Upper lobe of left lung (tissue), 4 donors: ENCODE measurements at regions not wholly inside any gene's neighbourhood (a gene's known extent, or its start where the extent isn't known, plus 50 kb on each side); places are given as distances from the start of the nearest gene placed in this dataset.

Source experiments
- EP300 ChIP-seq, 4 donors: sonication (generic); formaldehyde crosslinking; IDR thresholded peaks; one replicate each; pipeline ENCODE4 v1.5.1; 2017; ENCODE audit warnings: antibody characterized with exemption in 4 of 4, control low read depth in 2 of 4
- TF ChIP-seq, protein P1 (sequence below), 6 experiments: fragments of 450-650 bp in 4 of 6; fragments of 200-600 bp in 2 of 6; sonication (generic) in 2 of 6; IDR thresholded peaks; one replicate each; pipeline ENCODE4 v1.5.1; 2016 to 2019; ENCODE audit warnings: antibody characterized with exemption in 6 of 6

DNA sequence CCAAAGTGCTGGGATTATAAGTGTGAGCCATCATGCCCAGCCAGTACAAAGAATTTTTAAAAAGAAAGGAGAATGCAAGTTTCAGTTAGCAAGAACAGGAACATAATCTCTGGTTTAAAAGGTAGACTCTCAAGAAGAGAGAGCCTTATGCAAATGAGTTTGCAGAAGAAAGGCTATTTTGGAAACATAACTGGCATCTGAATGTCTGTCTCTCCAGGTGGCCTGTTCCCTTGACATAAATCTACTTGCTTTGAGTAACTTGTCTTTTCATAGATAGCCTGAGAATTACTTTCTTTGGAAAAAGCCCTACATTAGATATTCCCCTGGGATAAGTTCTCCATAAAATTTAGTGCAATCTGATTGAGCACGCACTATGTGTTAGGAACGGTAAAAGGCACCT, 109.6 kb downstream of the ICOS start:
- TF ChIP-seq, protein P1, sequence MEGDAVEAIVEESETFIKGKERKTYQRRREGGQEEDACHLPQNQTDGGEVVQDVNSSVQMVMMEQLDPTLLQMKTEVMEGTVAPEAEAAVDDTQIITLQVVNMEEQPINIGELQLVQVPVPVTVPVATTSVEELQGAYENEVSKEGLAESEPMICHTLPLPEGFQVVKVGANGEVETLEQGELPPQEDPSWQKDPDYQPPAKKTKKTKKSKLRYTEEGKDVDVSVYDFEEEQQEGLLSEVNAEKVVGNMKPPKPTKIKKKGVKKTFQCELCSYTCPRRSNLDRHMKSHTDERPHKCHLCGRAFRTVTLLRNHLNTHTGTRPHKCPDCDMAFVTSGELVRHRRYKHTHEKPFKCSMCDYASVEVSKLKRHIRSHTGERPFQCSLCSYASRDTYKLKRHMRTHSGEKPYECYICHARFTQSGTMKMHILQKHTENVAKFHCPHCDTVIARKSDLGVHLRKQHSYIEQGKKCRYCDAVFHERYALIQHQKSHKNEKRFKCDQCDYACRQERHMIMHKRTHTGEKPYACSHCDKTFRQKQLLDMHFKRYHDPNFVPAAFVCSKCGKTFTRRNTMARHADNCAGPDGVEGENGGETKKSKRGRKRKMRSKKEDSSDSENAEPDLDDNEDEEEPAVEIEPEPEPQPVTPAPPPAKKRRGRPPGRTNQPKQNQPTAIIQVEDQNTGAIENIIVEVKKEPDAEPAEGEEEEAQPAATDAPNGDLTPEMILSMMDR (IDR thresholded peaks at IDR 0.05), result no peak
- no peak for TF ChIP-seq EP300 (IDR thresholded peaks at IDR 0.05)
